ENCODE measurements at regions not wholly inside any gene's neighbourhood (a gene's known extent, or its start where the extent isn't known, plus 50 kb on each side); places are given as distances from the start of the nearest gene placed in this dataset.

DNA sequence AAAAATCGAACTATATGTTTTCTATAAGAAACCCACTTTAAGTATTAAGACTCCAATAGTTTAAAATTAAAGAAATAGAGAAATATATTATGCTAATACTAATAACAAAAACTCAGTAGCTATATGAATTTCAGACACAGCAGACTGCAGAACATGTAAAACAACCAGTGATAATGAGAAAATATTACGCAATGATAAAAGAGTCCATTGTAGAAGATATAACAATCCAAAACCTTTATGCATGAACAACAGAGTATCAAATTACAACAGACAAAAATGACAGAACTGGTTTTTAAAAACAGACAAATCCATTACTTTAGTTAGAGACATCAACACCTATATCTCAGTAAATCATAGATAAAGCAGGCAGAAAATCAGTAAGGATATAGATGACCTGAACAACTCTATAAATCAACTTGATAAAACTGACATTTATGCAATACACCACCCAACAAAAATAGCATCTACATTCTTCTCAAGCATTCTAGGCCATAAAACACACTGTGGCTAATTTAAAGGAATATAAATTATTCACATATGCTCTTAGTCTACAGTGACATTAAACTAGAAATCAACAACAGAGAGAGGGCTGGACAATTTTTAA lies 669.5 kb upstream of the GHITM start:
- Histone ChIP-seq H3K4me3 (ENCODE audit: low read depth, low read length) (no peak overlapping the region), H3K9me3 (ENCODE audit: severe bottlenecking) (no peaks in the 10 kb centered on the region), H3K27ac (no peak overlapping the region), H3K36me3 (no peaks in the 10 kb centered on the region), H3K27me3 (ENCODE audit: insufficient read depth, low read depth, severe bottlenecking) (no peaks in the 10 kb centered on the region)
- TF ChIP-seq, protein P1, sequence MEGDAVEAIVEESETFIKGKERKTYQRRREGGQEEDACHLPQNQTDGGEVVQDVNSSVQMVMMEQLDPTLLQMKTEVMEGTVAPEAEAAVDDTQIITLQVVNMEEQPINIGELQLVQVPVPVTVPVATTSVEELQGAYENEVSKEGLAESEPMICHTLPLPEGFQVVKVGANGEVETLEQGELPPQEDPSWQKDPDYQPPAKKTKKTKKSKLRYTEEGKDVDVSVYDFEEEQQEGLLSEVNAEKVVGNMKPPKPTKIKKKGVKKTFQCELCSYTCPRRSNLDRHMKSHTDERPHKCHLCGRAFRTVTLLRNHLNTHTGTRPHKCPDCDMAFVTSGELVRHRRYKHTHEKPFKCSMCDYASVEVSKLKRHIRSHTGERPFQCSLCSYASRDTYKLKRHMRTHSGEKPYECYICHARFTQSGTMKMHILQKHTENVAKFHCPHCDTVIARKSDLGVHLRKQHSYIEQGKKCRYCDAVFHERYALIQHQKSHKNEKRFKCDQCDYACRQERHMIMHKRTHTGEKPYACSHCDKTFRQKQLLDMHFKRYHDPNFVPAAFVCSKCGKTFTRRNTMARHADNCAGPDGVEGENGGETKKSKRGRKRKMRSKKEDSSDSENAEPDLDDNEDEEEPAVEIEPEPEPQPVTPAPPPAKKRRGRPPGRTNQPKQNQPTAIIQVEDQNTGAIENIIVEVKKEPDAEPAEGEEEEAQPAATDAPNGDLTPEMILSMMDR (IDR thresholded peaks at IDR 0.05; ENCODE audit: low read depth, low read length) = no peak
- no peak for DNase-seq

DNA sequence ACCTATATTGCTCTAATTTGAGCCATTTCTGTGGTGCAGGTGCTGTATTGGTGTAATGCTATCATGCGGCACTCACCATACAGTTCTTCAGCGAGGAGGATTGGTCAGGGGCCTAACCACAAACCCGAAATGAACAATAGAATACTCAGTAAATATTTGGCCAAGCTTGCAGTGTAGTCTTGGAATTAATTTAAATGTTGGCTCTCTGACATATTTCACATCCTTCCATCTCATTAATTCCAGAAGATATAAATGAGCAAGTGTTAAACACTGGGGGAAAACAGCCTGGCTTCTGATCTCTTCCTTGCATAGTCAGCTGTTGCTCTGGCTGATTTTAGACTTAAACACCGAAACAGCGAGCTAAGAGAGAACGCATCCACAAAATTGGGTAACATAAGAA lies 663.1 kb upstream of the GHITM start:
- DNase-seq = no peak
- Histone ChIP-seq H3K4me3 (ENCODE audit: low read depth, low read length) (no peak overlapping the region), H3K36me3 (no peaks in the 10 kb centered on the region), H3K27me3 (ENCODE audit: insufficient read depth, low read depth, severe bottlenecking) (no peaks in the 10 kb centered on the region), H3K9me3 (ENCODE audit: severe bottlenecking) (no peaks in the 10 kb centered on the region), H3K27ac (no peak overlapping the region)
- TF ChIP-seq, protein P1 (IDR thresholded peaks at IDR 0.05; ENCODE audit: low read depth, low read length) = no peak

DNA sequence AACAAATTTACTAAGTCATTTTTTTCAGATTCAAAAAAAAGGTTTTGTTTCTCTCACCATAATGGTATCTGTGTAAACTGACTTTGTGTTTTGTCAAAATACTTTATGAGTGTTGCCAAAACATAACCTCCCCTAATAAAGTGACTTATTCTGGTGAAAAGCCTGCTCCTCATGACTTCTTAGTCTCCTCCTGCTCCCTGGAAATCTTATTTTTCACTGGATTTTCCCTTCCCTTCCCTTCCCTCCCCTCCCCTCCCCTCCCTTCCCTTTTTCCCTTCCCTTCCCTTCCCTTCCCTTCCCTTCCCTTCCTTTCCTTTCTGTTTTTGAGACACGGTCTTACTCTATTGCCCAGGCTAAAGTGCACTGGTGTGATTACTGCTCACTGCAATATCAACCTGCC lies 650.1 kb upstream of the GHITM start:
- H3K27ac ChIP-seq = no peak overlapping the region
- no peaks in the 10 kb centered on the region for H3K9me3 ChIP-seq (ENCODE audit: severe bottlenecking)
- no peak for DNase-seq
- no peak overlapping the region for H3K4me3 ChIP-seq (ENCODE audit: low read depth, low read length)
- no peaks in the 10 kb centered on the region for H3K27me3 ChIP-seq (ENCODE audit: insufficient read depth, low read depth, severe bottlenecking)
- no peaks in the 10 kb centered on the region for H3K36me3 ChIP-seq
- TF ChIP-seq, protein P1 (IDR thresholded peaks at IDR 0.05; ENCODE audit: low read depth, low read length) = no peak

DNA sequence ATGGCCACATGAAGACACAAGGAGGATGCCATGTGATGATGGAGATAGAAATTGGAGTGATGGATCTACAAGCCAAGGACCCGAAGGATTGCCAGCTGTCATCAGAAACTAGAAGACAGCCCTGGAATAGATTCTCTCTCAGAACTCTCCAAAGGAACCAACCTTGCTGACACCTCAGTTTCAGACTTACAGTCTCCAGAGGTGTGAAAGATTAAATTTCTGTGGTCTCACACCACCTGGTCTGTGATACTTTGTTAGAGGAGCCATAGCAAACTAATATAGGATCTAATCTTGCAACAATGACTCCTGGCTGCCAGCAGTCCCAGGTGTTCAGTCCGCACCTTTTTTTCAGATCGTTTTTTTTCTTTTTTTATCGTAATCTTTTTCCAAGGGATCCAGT lies 647.3 kb upstream of the GHITM start:
- no peak overlapping the region for H3K4me3 ChIP-seq (ENCODE audit: low read depth, low read length)
- H3K27me3 ChIP-seq (ENCODE audit: insufficient read depth, low read depth, severe bottlenecking) = no peaks in the 10 kb centered on the region
- H3K9me3 ChIP-seq (ENCODE audit: severe bottlenecking) = no peaks in the 10 kb centered on the region
- no peaks in the 10 kb centered on the region for H3K36me3 ChIP-seq
- DNase-seq = no peak
- H3K27ac ChIP-seq = no peak overlapping the region
- TF ChIP-seq, protein P1 (IDR thresholded peaks at IDR 0.05; ENCODE audit: low read depth, low read length) = no peak

DNA sequence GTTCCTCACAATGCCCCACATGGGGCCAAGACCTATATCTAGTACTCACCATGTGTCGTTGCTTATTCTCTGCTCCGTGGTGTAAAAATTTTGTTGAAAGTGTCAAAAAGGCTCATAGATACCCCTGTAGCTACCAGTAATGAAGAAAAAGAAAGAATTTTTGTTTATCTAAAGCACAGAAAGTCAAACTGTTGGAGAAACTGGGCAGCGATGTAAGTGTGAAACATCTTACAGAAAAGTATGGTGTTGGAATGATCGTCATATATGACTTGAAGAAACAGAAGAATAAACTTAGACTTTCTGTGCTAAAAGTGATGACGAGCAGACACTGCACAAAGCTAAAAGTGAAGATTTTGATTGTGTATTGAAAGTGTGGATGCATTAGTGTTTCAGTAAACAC lies 626.6 kb upstream of the GHITM start:
- TF ChIP-seq, protein P1 (IDR thresholded peaks at IDR 0.05; ENCODE audit: low read depth, low read length) = no peak
- H3K27ac ChIP-seq = no peak overlapping the region
- no peaks in the 10 kb centered on the region for H3K27me3 ChIP-seq (ENCODE audit: insufficient read depth, low read depth, severe bottlenecking)
- no peaks in the 10 kb centered on the region for H3K36me3 ChIP-seq
- H3K9me3 ChIP-seq (ENCODE audit: severe bottlenecking) = no peaks in the 10 kb centered on the region
- no peak for DNase-seq
- no peak overlapping the region for H3K4me3 ChIP-seq (ENCODE audit: low read depth, low read length)

DNA sequence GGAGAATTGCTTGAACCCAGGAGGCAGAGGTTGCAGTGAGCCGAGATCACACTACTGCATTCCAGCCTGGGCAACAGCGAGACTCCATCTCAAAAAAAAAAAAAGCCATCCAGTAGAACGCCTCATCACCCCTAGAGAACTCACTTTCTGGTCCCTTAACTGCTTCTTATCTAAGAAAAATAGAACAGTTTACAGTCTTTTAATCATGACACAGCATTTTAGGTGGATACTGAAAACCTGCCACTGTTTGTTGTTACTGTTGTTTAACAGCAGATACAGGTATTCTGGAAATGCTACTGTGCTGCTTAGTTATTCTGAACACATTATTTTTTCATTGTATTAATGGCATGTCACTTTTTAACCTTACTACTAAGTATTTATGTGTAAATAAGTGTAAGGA lies 624.3 kb upstream of the GHITM start:
- no peak for DNase-seq
- Histone ChIP-seq H3K9me3 (ENCODE audit: severe bottlenecking) (no peaks in the 10 kb centered on the region), H3K27me3 (ENCODE audit: insufficient read depth, low read depth, severe bottlenecking) (no peaks in the 10 kb centered on the region), H3K36me3 (no peaks in the 10 kb centered on the region), H3K4me3 (ENCODE audit: low read depth, low read length) (no peak overlapping the region), H3K27ac (no peak overlapping the region)
- TF ChIP-seq, protein P1 (IDR thresholded peaks at IDR 0.05; ENCODE audit: low read depth, low read length) = no peak
